ENCODE measurements at regions not wholly inside any gene's neighbourhood (a gene's known extent, or its start where the extent isn't known, plus 50 kb on each side); places are given as distances from the start of the nearest gene placed in this dataset.

- no peak for DNase-seq
These were observed 335.3 kb downstream of the CTTN start for GRCh38 chr11:70733327-70734325.

DNA sequence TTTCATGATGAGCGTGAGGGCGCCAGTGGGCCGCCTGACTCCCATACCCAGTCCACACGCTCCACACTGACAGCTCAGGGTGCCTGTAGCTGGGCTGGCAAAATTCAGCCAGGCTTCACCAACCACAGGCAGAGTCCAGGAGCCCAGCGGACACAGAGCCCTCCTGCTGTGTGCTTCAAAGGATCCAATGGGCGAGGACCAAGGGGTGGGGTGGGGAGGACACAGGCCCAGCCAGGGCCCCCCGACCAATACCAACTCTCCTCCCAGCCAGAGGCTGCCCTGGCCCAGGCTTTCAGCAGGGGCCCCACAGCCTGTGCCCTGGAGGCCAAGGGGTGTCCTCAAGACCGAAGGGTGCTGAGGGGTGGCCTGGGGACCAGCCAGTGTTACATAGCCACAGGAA is 336.1 kb downstream of the CTTN start:
- no peak for DNase-seq

DNA sequence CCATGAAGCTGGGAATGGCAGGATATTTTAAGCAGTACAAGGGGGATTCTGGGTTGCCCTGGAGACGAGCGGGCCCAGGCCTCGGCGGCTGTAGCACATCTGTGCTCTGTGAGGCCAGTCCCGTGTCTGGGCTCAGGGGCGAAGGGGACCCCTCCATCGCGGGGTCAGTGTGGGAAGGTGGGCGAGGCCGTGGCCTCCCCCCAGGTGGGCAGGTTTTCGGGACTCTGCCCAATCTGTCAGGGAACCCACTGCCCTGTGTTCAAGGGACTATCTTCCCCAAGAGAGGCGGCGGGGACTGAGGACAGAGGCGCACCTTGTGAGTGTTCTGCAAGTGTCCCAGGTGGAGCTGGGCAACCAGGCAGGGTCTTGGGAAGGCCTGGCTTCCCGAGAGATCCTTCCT is 336.6 kb downstream of the CTTN start:
- no peak for DNase-seq

DNA sequence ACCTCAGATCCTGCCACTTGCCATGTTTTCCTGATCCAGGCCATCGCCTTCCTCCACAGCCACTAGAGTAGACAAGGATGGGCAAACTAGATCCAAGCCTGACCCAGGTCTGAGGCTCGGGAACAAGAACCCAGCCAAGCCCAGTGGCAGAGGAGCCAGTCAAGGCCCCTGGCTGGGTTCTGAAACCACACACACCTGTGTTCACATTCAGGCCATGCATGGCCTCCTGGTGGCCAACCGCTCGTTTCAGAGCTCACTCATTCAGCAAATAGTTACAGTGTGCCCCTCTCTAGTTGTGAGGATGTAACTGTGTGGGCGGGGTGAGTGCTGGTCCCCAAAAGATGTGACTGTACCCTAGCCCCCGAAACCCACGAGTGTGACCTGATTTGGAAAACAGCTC is 337.6 kb downstream of the CTTN start:
- DNase-seq: no peak

GRCh38 chr11:70736461-70736860 is 338.1 kb downstream of the CTTN start:
- DNase-seq: no peak

DNA sequence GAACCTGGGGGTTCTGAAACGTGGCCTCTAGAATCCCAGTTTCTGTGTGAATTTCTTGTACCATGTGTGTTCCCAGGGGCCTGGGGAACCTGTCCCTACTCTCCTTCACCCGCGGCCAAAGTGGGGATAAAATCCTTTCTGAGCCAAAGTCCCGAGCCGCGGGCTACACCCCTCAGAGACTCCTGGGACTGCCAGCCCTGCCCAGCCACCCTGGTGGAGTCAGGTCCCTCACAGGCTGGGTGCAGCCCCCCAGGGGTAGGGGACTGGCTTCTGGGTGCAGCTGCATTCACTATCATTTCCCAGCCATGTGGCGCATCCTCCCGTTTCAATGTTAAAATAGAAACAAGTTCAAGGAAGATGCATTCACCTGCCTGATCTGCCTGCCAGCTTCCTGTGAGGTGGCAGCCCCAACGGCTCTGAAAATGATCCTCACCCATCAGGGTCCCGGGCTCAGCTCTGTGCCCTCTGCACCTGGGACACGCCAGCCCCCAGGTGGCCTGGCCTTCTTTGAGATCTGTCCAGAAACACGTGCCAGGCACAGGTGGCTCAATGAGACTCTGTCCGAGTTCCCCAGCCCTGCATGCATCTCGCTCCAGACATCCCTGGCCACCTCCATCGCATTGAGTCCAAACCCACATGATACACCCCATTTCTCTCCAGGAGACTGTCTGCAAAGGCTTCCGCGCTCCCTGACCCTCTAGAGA is 338.8 kb downstream of the CTTN start:
- DNase-seq: no peak

- DNase-seq: no peak
These were observed 339.7 kb downstream of the CTTN start for GRCh38 chr11:70737816-70738630.

DNA sequence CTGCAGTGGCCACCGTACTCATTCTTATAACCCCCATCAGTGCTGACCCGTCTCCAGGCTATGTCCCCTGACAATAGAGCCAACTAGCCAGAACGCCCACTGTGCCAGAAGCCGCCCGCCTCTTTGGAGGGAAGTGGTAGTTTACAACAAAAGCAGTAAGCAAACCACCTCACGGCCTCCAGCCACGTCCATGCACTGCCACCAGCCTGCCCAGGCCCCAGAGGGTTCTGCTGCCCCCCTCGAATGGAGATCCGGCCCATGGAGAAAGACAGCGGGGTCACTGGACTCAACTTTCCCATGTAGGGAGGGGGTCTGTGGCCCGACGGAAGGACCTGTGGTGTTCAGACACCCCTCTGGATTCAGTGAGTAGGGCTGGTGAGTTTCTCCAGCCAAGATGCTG is 340.3 kb downstream of the CTTN start:
- no peak for DNase-seq

DNA sequence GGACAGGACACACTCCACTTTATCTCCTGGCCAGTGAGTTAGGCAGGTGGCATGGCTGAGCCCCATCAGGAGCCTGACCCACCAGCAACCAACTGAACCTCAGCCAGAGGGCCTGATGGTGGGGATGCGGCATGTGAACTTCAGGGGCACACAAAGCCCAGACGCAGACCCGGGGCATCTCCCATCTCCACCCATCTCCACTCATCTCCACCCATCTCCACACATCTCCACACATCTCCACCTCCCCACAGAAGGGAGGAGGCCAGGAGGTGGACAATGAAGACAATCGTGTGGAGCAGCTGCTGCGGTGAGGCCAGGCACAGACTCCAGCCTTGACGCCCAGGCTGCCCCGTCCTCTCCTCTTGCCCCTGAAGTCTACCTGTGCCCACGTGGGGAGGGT is 340.8 kb downstream of the CTTN start:
- DNase-seq: no peak

- DNase-seq: no peak
These were observed 341.6 kb downstream of the CTTN start for GRCh38 chr11:70739811-70740487.

DNA sequence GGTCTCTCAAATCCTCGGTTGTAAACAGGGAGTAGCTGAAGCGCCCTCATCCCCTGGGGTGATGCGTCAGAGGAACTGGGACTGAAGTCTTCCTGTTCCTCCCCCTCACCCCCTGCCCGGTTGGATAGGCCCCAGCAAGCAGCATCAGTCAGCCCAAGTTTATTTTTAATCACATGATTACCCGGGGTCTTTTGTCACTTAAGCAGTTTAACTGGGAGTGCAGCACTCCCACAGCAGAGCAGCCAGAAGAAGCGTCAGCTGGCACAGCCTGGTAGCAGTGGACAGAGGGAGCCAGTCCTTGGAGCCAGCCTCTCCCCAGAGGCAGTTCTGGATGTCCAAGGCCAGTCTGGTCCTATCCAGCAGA is 342.1 kb downstream of the CTTN start:
- DNase-seq: no peak

DNA sequence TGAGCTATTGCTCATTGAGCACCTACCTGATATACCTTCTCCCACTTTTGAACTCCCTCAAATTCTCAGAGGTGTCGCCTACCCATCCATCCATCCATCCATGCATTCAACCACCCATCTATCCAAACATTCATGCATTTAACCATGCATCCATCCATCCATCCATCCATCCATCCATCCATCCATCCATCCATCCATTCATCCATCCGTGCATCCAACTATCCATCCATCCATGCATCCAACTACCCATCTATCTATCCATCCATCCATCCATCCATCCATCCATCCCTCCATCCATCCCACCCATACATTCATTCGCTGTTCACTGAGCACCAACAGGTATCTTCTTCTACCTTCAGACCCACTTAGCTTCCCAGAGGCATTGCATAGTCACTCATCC is 342.8 kb downstream of the CTTN start:
- DNase-seq: no peak

DNA sequence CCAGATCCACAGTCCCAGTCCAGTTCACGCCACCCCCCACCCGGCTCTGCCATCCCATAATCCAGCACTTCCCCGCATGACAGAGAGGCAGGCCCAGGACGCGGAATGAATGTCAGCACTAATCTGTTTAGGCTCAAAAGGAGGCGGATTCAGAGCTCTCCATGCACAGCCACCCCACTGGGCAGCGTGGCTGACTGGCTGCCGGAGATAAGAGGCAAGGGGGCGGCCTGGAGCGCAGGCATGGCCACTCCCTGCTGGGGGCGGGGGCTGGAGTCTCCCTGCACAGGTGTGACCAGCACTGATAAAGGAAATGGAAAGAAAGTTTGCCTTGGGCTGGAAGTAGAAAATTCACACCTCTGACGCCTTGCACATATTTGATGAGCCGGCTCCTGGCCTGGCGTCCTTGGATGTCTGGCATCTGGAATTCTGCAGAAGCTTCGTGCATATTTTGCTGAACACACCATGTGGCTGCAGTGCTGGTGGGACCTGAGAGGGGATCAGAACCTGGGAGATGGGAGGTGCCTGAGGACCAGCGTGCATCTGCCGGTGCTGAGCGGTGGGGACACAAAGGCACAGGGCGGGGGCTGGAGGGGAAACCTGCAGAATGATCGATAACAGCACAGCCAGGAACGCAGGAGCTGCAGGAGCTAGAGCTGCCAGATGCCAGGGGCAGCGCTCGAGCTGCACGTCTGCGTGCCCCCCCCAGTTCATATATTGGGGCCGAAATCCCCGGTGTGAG is 344.4 kb downstream of the CTTN start:
- DNase-seq: no peak

GRCh38 chr11:70743329-70743728 is 345.0 kb downstream of the CTTN start:
- DNase-seq: no peak

GRCh38 chr11:70743941-70744351 is 345.6 kb downstream of the CTTN start:
- DNase-seq: no peak

GRCh38 chr11:70744396-70745185 is 346.3 kb downstream of the CTTN start:
- no peak for DNase-seq

DNA sequence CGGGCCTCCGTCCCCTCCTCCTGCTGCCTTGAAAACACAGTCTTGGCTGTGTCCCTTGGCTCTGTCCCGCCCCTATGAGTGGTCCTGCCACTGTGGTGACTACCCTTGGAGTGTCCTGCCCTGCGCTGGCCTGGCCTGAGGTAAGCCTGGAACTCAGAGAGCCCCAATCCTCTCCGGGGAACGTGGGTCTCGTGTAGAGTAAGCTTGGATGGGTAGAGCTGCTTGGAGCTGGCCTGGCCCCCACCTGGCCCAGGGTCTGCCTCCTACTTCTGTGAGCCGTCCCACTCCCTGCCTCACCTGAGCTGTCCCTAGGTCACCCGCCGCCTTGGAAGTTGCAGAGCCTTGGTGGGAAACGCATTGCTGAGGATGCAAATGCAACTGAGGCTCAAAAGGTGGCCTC is 347.1 kb downstream of the CTTN start:
- no peak for DNase-seq

- no peak for DNase-seq
These were observed 347.6 kb downstream of the CTTN start for GRCh38 chr11:70745941-70746340.

GRCh38 chr11:70746351-70746750 is 348.0 kb downstream of the CTTN start:
- DNase-seq: no peak

- DNase-seq: no peak
These were observed 349.0 kb downstream of the CTTN start for GRCh38 chr11:70747285-70747684.

DNA sequence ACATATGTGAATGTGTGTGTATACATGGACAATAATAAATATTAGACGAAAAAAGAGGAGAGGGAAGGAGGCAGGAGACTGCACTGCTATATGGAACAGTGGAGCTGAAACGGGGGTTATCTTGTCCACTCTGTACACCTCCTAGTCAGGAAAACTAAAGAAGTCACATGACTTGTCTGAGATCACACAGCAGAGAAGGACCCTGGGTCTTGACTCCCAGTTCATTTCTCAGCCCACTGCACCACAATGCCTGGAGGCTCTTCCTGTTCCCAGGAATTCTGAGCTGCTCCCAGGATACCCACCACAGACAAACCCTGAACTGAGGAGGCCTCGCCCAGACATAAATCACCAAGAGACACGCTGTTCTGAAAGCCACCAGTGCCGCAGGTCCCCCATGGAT is 349.6 kb downstream of the CTTN start:
- DNase-seq: no peak
